ENCODE measurements at regions not wholly inside any gene's neighbourhood (a gene's known extent, or its start where the extent isn't known, plus 50 kb on each side); places are given as distances from the start of the nearest gene placed in this dataset.

GRCh38 chr1:239008568-239008967, 377.8 kb upstream of the CHRM3 start:
- DNase-seq (ENCODE audit: low read depth) = no peak

GRCh38 chr1:239006276-239006675, 380.1 kb upstream of the CHRM3 start:
- no peak for DNase-seq (ENCODE audit: low read depth)

- no peak for DNase-seq (ENCODE audit: low read depth)
These were observed 386.4 kb upstream of the CHRM3 start for GRCh38 chr1:238999944-239000343.

GRCh38 chr1:238998577-238998976, 387.8 kb upstream of the CHRM3 start:
- DNase-seq (ENCODE audit: low read depth) = no peak

GRCh38 chr1:238991765-238992495, 394.4 kb upstream of the CHRM3 start:
- DNase-seq (ENCODE audit: low read depth) = peak; percentile 2

- no peak for DNase-seq (ENCODE audit: low read depth)
These were observed 401.1 kb upstream of the CHRM3 start for GRCh38 chr1:238985312-238985711.

- DNase-seq (ENCODE audit: low read depth) = no peak
These were observed 403.6 kb upstream of the CHRM3 start for GRCh38 chr1:238982736-238983135.

- DNase-seq (ENCODE audit: low read depth) = no peak
These were observed 404.9 kb upstream of the CHRM3 start for GRCh38 chr1:238981317-238981933.

GRCh38 chr1:238980053-238980452, 406.3 kb upstream of the CHRM3 start:
- DNase-seq (ENCODE audit: low read depth) = no peak

- DNase-seq (ENCODE audit: low read depth) = no peak
These were observed 421.7 kb upstream of the CHRM3 start for GRCh38 chr1:238964631-238965030.

GRCh38 chr1:238962941-238963340, 423.4 kb upstream of the CHRM3 start:
- DNase-seq (ENCODE audit: low read depth) = no peak

GRCh38 chr1:238961790-238962189, 424.6 kb upstream of the CHRM3 start:
- DNase-seq (ENCODE audit: low read depth) = peak; percentile 11

- DNase-seq (ENCODE audit: low read depth) = peak; percentile 73
These were observed 426.3 kb upstream of the CHRM3 start for GRCh38 chr1:238960071-238960470.

GRCh38 chr1:238955934-238956333, 430.4 kb upstream of the CHRM3 start:
- no peak for DNase-seq (ENCODE audit: low read depth)

GRCh38 chr1:238954865-238955264, 431.5 kb upstream of the CHRM3 start:
- DNase-seq (ENCODE audit: low read depth) = no peak

- no peak for DNase-seq (ENCODE audit: low read depth)
These were observed 432.8 kb upstream of the CHRM3 start for GRCh38 chr1:238953448-238954010.

- DNase-seq (ENCODE audit: low read depth) = peak; percentile 10
These were observed 434.6 kb upstream of the CHRM3 start for GRCh38 chr1:238951809-238952208.

GRCh38 chr1:238950784-238951183, 435.6 kb upstream of the CHRM3 start:
- DNase-seq (ENCODE audit: low read depth) = no peak

GRCh38 chr1:238950017-238950416, 436.4 kb upstream of the CHRM3 start:
- DNase-seq (ENCODE audit: low read depth) = no peak

GRCh38 chr1:238944028-238944427, 442.3 kb upstream of the CHRM3 start:
- no peak for DNase-seq (ENCODE audit: low read depth)

- DNase-seq (ENCODE audit: low read depth) = no peak
These were observed 458.5 kb upstream of the CHRM3 start for GRCh38 chr1:238927899-238928298.

GRCh38 chr1:238916828-238917227, 469.5 kb upstream of the CHRM3 start:
- DNase-seq (ENCODE audit: low read depth) = no peak

- DNase-seq (ENCODE audit: low read depth) = no peak
These were observed 472.0 kb upstream of the CHRM3 start for GRCh38 chr1:238914346-238914745.
